Activated CD4-positive, alpha-beta T cell treated with anti-CD3 and anti-CD28 coated beads for 24 hours (primary cell): ENCODE measurements at regions not wholly inside any gene's neighbourhood (a gene's known extent, or its start where the extent isn't known, plus 50 kb on each side); places are given as distances from the start of the nearest gene placed in this dataset.
"Not testable (repeated sequence)": the region's sequence is repeated elsewhere in the genome, so short reads cannot be mapped to it uniquely, and the experiment has no call there.

Source experiments
- DNase-seq, 2 donors: peaks; one replicate each; pipeline ENCODE4 v3.0.0-alpha.2; 2020; ENCODE audit warnings: low read depth in 2 of 2

DNA sequence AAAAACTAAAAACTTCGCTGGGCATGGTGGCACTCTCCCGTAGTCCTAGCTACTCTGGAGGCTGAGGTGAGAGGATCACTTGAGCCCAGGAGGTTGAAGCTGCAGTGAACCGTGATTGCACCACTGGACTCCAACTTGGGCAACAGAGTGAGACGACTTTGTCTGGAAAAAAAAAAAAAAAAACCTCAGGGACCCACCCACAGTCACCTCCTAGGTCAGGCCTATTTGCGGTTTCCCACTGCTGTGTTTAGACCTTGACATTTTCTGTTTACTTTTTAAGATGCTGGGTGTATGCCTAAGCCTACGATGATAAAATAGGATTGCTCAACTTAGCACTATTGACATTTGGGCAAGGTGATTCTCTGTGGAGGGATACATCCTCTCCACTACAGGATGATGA lies 197.4 kb upstream of the TBL1X start:
- no peak for DNase-seq

- DNase-seq = no peak
Observed at GRCh38 chrX:9269134-9269533, 195.7 kb upstream of the TBL1X start.

DNA sequence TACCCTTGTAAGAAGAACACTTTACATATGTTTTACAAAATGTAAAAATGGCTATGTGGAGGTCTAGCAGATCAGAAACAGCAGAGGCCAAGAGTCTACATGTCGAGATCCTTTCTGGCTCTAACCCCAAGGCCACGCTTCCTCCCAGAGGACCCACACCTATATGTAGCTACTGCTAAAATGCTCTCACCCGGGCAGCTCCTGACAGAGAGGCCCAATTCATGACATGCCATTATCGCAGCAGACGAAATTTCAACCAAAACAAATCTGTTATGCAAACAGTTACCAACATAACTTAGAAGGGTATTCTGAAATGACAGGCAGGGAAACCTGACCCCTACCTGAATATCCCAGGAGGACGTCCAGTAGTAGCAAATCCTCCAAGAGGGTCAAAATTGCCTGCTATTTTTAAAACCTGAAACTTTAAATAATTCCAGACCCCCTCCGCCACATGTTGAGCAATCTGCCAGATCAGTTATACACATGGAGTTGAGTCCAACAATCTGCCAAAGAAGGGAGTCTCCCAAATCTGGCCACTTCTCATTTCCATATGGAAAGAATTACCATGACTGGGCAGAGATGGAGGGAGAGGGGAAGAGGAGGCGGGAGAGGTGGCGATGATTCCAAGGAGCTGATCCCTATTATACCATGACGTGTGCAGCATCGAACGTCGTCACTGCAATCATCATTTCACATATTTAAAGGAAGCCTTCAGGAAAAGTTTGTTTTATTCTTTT lies 192.9 kb upstream of the TBL1X start:
- DNase-seq = no peak

GRCh38 chrX:9273744-9274143 lies 191.1 kb upstream of the TBL1X start:
- DNase-seq = no peak

GRCh38 chrX:9278475-9279233 lies 186.2 kb upstream of the TBL1X start:
- DNase-seq = no peak

GRCh38 chrX:9279234-9279544 lies 185.7 kb upstream of the TBL1X start:
- DNase-seq = no peak

- DNase-seq = no peak
Observed at GRCh38 chrX:9280831-9281230, 184.0 kb upstream of the TBL1X start.

DNA sequence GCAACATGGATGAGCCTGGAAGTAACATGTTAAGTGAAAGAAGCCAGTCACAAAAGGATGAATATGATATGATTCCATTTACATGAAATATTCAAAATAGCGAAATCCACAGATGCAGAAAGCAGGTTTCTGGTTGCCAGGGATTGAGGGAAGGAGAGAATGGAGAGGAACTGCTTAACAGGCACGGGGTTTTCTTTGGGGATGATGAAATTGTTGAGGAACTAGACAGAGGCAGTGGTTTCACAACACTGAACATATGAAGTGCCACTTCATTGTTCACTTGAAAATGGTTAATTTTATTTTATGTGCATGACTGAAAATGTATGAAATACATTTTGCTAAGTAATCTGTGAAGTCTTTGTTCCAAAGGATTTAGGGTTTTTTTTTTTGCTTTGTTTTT lies 182.5 kb upstream of the TBL1X start:
- DNase-seq = no peak

- DNase-seq = peak; percentile 38 to 58
Observed at GRCh38 chrX:9285342-9285771, 179.5 kb upstream of the TBL1X start.

DNA sequence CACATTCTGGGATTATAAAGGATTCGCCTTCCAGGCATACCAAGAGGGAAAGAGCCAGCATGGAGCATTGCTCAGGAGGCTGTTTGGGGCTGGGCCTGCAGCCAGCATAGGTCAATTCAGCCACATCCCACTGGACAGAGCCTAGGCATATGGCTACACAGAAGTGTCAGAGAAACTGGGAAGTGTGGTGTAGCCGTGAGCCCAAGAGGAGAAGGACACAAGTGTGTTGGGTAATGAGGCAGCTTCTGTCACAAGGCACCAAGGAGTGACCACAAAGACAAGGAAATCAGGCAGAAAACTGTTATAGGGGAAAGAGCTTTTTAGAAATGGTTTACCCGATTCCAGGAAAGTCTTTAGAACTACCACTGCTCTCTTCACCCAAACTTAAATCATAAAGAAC lies 178.6 kb upstream of the TBL1X start:
- DNase-seq = no peak

DNA sequence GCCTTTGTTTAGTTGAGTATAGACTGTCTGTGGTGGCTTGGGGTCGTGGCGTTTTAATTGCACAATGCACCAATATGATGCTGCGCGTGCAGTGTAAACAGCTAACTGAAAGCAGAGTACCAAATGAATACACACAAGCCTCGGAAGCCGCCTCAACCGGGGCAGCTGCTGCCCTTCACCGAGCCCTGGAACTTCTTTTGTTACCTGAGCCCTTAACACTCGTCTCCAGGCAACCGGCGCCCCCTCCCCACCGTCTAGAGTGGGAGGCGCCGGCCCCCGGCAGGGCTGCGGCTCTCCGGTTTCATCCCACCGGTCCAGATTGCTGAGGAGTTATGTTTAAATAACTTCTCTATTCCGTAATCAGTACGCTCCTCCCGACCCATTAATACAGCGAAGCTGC lies 173.2 kb upstream of the TBL1X start:
- DNase-seq = no peak

DNA sequence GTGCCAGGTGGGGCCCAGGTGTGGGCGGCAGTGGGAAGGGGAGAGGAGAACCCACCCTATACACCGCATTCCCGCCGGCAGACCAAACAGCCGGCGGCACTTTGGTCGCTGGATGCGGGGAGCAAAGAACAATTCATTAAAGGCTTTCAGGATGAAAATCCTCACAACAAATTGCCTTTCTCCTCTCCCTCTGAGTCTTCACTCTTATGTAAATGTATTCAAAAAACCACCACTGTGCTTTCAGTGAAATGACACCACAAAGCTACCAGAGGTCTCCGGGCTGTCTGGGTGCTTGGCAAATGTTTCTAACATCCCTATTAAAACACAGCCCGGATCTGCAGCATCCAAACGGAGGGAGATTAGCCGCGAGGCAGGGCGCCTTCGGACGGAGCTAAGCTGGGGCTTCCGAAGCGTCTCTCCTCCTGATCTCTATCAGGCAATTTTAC lies 171.8 kb upstream of the TBL1X start:
- DNase-seq = no peak

- no peak for DNase-seq
Observed at GRCh38 chrX:9293903-9294302, 171.0 kb upstream of the TBL1X start.

DNA sequence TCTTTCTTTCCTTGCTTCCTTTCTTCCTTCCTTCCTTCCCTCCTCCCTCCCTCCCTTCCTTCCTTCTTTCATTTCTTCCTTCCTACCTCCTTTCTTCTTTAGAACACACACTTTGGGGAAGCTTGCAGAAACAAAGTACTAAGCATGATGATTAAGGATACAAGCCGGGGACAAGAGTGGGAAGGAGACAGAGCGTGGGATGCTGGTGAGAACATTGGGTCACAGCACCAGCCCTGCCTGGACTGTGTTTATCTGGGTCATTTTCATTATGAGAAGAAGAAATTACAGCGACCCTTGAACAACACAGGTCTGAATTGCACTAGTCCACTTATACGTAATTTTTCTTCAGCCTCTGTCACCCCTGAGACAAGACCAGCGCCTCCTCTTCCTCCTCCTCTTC lies 169.3 kb upstream of the TBL1X start:
- no peak for DNase-seq

DNA sequence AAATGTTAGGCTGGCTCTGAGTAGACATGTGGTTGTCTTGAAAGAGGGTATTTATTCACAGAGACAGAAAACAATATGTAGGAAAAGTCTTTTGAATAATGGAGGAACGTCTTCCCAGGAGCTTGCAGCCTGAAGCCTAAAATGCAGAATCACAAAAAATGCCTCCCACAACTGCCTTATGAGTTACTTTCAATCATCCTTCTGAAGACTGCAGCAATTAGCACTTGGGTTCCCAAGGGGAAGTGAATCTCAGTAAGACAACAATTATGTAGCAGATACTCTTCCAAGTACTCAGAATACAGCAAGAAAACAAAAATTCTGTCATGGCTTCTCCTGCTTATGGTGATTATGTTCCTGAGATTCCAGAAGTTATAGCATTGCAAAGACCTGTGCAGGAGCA lies 166.6 kb upstream of the TBL1X start:
- no peak for DNase-seq

DNA sequence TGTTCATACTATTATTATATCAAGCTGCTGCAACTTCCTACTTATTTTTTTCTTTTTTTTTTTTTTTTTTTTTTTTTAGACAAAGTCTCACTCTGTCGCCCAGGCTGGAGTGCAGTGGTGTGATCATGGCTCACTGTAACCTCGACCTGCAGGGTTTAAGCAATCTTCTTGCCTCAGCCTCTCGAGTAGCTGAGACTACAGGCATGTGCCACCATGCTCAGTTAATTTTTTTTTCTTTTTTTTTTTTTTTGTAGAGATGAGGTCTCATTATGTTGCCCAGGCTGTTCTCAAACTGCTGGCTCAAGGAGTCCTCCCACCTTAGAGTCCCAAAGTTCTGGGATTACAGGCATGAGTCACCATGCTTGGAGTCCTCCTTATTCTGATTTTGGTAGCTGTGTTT lies 165.2 kb upstream of the TBL1X start:
- not testable (repeated sequence) for DNase-seq

DNA sequence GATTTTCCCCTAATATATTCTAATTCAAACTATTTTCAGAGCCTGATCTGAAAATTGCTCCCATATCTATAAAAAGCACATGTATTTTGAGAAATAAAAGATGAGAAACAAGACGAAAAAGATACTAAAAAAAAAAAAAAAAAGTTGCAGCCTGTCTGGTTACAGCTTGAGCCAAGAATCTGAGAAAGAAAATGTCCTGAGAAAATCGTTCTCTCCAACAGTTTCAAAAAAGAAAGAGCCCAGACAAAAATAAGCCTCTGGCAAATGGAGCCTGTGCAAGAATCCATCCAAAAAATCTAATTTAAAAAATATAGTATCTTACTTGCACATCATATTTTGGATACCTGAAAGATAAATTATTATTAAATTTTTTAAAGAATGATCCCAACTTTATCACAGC lies 163.0 kb upstream of the TBL1X start:
- no peak for DNase-seq

DNA sequence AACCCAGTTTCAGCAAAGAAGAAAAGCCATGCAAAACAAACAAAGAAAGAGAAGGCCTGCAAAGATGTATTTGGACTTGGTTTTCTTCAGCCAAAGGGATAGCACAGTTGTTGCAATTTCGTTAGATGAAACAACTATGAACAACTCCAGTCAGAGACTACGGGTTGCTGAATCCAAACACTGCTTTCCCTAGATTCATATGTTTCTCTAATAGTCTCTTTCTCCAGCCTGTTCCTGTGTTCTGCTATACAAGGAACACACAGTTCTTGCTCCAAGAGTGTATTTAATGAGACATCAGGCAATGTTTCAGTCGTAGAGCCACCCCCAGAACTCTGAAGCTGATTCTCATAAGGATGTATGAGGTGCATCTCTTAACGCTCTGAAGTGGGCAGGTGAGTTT lies 162.5 kb upstream of the TBL1X start:
- DNase-seq = no peak

GRCh38 chrX:9308426-9308825 lies 156.4 kb upstream of the TBL1X start:
- DNase-seq = no peak

GRCh38 chrX:9310616-9311015 lies 154.2 kb upstream of the TBL1X start:
- DNase-seq = no peak

- DNase-seq = no peak
Observed at GRCh38 chrX:9311421-9312160, 153.3 kb upstream of the TBL1X start.

GRCh38 chrX:9312922-9313867 lies 151.7 kb upstream of the TBL1X start:
- peak; percentile 65 to 72 for DNase-seq
